GM12892 (cell line): ENCODE measurements at regions not wholly inside any gene's neighbourhood (a gene's known extent, or its start where the extent isn't known, plus 50 kb on each side); places are given as distances from the start of the nearest gene placed in this dataset.

ENCODE experiments used
- POLR2A ChIP-seq: IDR thresholded peaks from 2 replicates; pipeline ENCODE4 v1.6.1; 2011; ENCODE audit warnings: low read depth, low read length, control low read depth
- POLR2AphosphoS5 ChIP-seq: IDR thresholded peaks from 2 replicates; pipeline ENCODE4 v1.6.1; 2011; ENCODE audit warnings: low read depth, low read length, control low read depth
- TAF1 ChIP-seq: IDR thresholded peaks from 2 replicates; pipeline ENCODE4 v1.6.1; 2011; ENCODE audit warnings: low read depth, mild to moderate bottlenecking, control low read depth, low read length, borderline replicate concordance

GRCh38 chr11:90844041-90844440 lies 621.2 kb upstream of the CHORDC1 start:
- no peak for TF ChIP-seq POLR2AphosphoS5
- TF ChIP-seq POLR2A = no peak
- no peak for TF ChIP-seq TAF1
